AG04449 (cell line): ENCODE measurements at regions not wholly inside any gene's neighbourhood (a gene's known extent, or its start where the extent isn't known, plus 50 kb on each side); places are given as distances from the start of the nearest gene placed in this dataset.

Source experiments
- CTCF ChIA-PET: fragments of 350-600 bp; formaldehyde crosslinking; extraction: SDS; loops from one replicate; lab custom pipeline; 2021; ENCODE audit warnings: antibody characterized with exemption; lab: Yijun Ruan, JAX
- POLR2A ChIA-PET: fragments of 400-600, 350-600 bp; formaldehyde crosslinking; extraction: SDS; loops from one replicate; lab custom pipeline; 2020; ENCODE audit warnings: antibody characterized with exemption, inconsistent platforms; lab: Yijun Ruan, JAX
- DNase-seq: peaks from one replicate; pipeline ENCODE4 v3.0.0-alpha.2; 2010; ENCODE audit warnings: low read depth, low spot score
- H3K4me3 ChIP-seq: 2 replicates; pipeline ENCODE4 v1.5.1; 2011; ENCODE audit warnings: low read depth, mild to moderate bottlenecking, control low read depth, low read length
- CTCF ChIP-seq: IDR thresholded peaks from one replicate; pipeline ENCODE4 v1.5.1; 2011; ENCODE audit warnings: mild to moderate bottlenecking, moderate library complexity, low read length, control low read depth, inconsistent platforms; ENCODE audit not compliant: insufficient read depth; ENCODE audit errors: missing control alignments

- H3K4me3 ChIP-seq: no peak overlapping the region
Measured at GRCh38 chr1:149846042-149846441, 53.3 kb upstream of the BOLA1 start.

DNA sequence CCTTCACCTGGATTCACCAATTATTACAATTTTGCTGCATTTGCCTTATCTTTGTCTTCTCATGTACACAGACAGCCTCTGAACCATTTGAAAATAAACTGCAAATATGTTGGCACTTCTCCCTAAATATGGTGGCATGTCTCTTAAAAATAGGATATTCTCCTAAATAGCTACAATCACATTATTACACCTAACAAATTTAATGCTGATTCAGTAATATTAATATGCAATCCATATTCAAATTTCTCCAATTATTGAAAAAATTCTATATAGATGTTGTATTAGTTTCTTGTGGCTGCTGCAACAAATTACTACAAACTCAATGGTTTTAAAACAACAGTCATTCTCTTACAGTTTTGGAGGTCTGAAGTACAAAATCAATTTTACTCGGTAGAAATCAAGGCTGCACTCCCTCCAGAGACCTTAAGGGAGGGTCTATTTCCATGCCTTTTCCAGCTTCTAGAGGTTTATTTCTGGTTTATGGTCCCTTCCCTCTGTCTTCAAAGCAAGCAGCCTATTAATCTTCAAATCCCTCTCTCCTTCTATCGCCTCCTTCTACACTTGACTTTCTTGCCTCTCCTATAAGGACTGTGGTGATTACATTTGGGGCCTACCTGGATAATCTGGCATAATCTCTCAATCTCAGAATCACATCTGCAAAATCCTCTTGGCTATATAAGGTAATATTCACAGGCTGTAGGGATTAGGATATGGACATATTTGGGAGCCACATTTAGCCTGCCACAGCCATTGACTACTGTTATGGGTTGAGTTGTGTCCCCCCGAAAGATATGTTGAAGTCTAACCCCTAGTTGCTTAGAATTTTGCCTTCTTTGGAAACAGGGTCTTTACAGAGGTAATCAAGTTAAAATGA lies 52.5 kb upstream of the BOLA1 start:
- POLR2A ChIA-PET: interaction anchor here (4.0 kb wide), 1 partner anchor 40 kb away, joined by 39 read pairs; a partner anchor contains a TSS
- CTCF ChIA-PET: interaction anchor here (1.4 kb wide), 1 partner anchor 39 kb away, joined by 3 read pairs; no protein-coding TSS in a partner anchor
- H3K4me3 ChIP-seq: no peak overlapping the region
- no peak for TF ChIP-seq CTCF
- no peak for DNase-seq

More at GRCh38 chr1:149846042-149846441, 53.3 kb upstream of the BOLA1 start:
- no peak for DNase-seq
- CTCF ChIA-PET: interaction anchor here (1.3 to 1.4 kb wide), 2 partner anchors 40 to 115 kb away, joined by 3 to 4 read pairs; no protein-coding TSS in a partner anchor
- POLR2A ChIA-PET: interaction anchor here (4.0 kb wide), 1 partner anchor 41 kb away, joined by 39 read pairs; a partner anchor contains a TSS
- no peak for TF ChIP-seq CTCF

- ChIA-PET POLR2A (interaction anchor here (0.6 to 2.6 kb wide), 2 partner anchors 39 to 324 kb away, joined by 3 to 26 read pairs; a partner anchor contains a TSS), CTCF (interaction anchor here (2.4 kb wide), 1 partner anchor 39 kb away, joined by 11 read pairs; a partner anchor contains a TSS)
- TF ChIP-seq CTCF: no peak
- H3K4me3 ChIP-seq: peak overlapping the region; percentile 68; the same call in 1 of the 2 replicates
- DNase-seq: no peak
Measured at GRCh38 chr1:149848340-149849110, 50.8 kb upstream of the BOLA1 start.

- ChIA-PET CTCF (interaction anchor here (1.0 to 2.4 kb wide), 2 partner anchors 37 to 39 kb away, joined by 3 to 11 read pairs; a partner anchor contains a TSS), POLR2A (interaction anchor here (2.6 kb wide), 1 partner anchor 38 kb away, joined by 26 read pairs; a partner anchor contains a TSS)
- DNase-seq: no peak
- TF ChIP-seq CTCF: no peak
- peak overlapping the region; percentile 68 for H3K4me3 ChIP-seq
Measured at GRCh38 chr1:149849111-149849946, 50.0 kb upstream of the BOLA1 start.
